GM12878 (cell line): ENCODE measurements at regions not wholly inside any gene's neighbourhood (a gene's known extent, or its start where the extent isn't known, plus 50 kb on each side); places are given as distances from the start of the nearest gene placed in this dataset.

Source experiments
- ATAC-seq: fragments of 200-7000 bp; cut with Tn5 transposase; 3 replicates; pipeline ENCODE4 v1.9.1; 2020; ENCODE audit warnings: mild to moderate bottlenecking, moderate library complexity
- BruUV-seq: library from RNA; stranded (reverse); fragments of 400-500 nt; replicated peaks from 2 replicates; lab custom pipeline; 2021; lab: Mats Ljungman, UMichigan
- CTCF ChIA-PET: fragments of 300-600 bp; sonication (Branson Sonifier 250); formaldehyde crosslinking; extraction: SDS; loops from one replicate; lab custom pipeline; 2021; ENCODE audit warnings: inconsistent platforms; lab: Yijun Ruan, JAX
- POLR2A ChIA-PET: fragments of 350-600 bp; formaldehyde crosslinking; extraction: SDS; loops from one replicate; lab custom pipeline; 2021; ENCODE audit warnings: inconsistent platforms; lab: Charles Lee
- RAD21 ChIA-PET: fragments of 300-600 bp; sonication (Branson Sonifier 250); formaldehyde crosslinking; loops from one replicate; lab custom pipeline; 2023; ENCODE audit warnings: antibody characterized with exemption; ENCODE audit not compliant: unreplicated experiment; lab: Charles Lee
- SMC1A ChIA-PET: fragments of 300-600 bp; sonication (Branson Sonifier 250); formaldehyde crosslinking; loops from one replicate; lab custom pipeline; 2023; ENCODE audit not compliant: unreplicated experiment, uncharacterized antibody; lab: Charles Lee
- DNase-seq: peaks from one replicate; pipeline ENCODE4 v3.0.0-alpha.2; 2011; ENCODE audit warnings: low read depth, low spot score
- FAIRE-seq: peaks from 3 replicates; lab custom pipeline; 2011; peaks lifted over from hg19 to GRCh38; lab: Jason Lieb, UNC
- H2AFZ ChIP-seq: 2 replicates; pipeline ENCODE4 v1.6.0; 2011; ENCODE audit warnings: low read depth, low read length, control low read depth; ENCODE audit not compliant: control insufficient read depth
- H3K27ac ChIP-seq: 2 replicates; pipeline ENCODE4 v1.5.1; 2011; ENCODE audit warnings: control low read depth; ENCODE audit not compliant: control insufficient read depth, insufficient read depth
- H3K27me3 ChIP-seq, 2 experiments: replicated peaks in 1 of 2; 2 replicates each; pipeline versions ENCODE4 v1.6.0 to v1.6.1; 2011; ENCODE audit warnings: low read length in 1 of 2; ENCODE audit not compliant: control insufficient read depth in 2 of 2, insufficient read depth in 2 of 2
- H3K36me3 ChIP-seq, 2 experiments: 2 replicates each; pipeline ENCODE4 v1.5.1; 2011; ENCODE audit warnings: low read length in 1 of 2; ENCODE audit not compliant: control insufficient read depth in 2 of 2, insufficient read depth in 2 of 2
- H3K4me1 ChIP-seq: 2 replicates; pipeline ENCODE4 v1.6.1; 2011; ENCODE audit warnings: mild to moderate bottlenecking, low read length, moderate library complexity, mixed read lengths; ENCODE audit not compliant: control insufficient read depth, insufficient read depth
- H3K4me2 ChIP-seq: 2 replicates; pipeline ENCODE4 v1.6.0; 2011; ENCODE audit warnings: control low read depth; ENCODE audit not compliant: control insufficient read depth, insufficient read depth
- H3K4me3 ChIP-seq: fragments of 200-600 bp; sonication (generic); 2 replicates; pipeline ENCODE4 v1.5.1; 2016
- H3K79me2 ChIP-seq: 2 replicates; pipeline ENCODE4 v1.6.0; 2011; ENCODE audit warnings: low read length; ENCODE audit not compliant: control insufficient read depth, insufficient read depth
- H3K9ac ChIP-seq: 2 replicates; pipeline ENCODE4 v1.8.0; 2011; ENCODE audit warnings: low read length, control low read depth, mixed read lengths; ENCODE audit not compliant: control insufficient read depth, insufficient read depth
- H3K9me3 ChIP-seq: replicated peaks from 3 replicates; pipeline ENCODE4 v1.5.1; 2011; ENCODE audit warnings: mild to moderate bottlenecking, low read length; ENCODE audit not compliant: control insufficient read depth, insufficient read depth
- H4K20me1 ChIP-seq: 2 replicates; pipeline ENCODE4 v1.6.0; 2011; ENCODE audit not compliant: control insufficient read depth, insufficient read depth
- CHD1 ChIP-seq: IDR thresholded peaks from 2 replicates; pipeline ENCODE4 v1.6.1; 2012; ENCODE audit warnings: low read depth, low read length, improper control_type of control experiment
- FOS ChIP-seq: IDR thresholded peaks from 3 replicates; pipeline ENCODE4 v1.6.1; 2011; ENCODE audit warnings: borderline replicate concordance; ENCODE audit not compliant: insufficient read length; ENCODE audit errors: extremely low read depth
- FOXK2 ChIP-seq: fragments of 450-650 bp; IDR thresholded peaks from 2 replicates; pipeline ENCODE4 v1.6.1; 2017; ENCODE audit warnings: mild to moderate bottlenecking, moderate library complexity
- HDGF ChIP-seq: fragments of 450-650 bp; IDR thresholded peaks from 2 replicates; pipeline ENCODE4 v1.6.1; 2016; ENCODE audit warnings: antibody characterized with exemption
- JUNB ChIP-seq: IDR thresholded peaks from 2 replicates; pipeline ENCODE4 v1.6.1; 2016; ENCODE audit warnings: antibody characterized with exemption, mild to moderate bottlenecking
- MXI1 ChIP-seq: fragments of 150-350 bp; IDR thresholded peaks from 2 replicates; pipeline ENCODE4 v1.6.1; 2011; ENCODE audit warnings: low read depth, mild to moderate bottlenecking, inconsistent platforms, low read length, improper control_type of control experiment
- MYB ChIP-seq: fragments of 150-350 bp; IDR thresholded peaks from 2 replicates; pipeline ENCODE4 v1.6.1; 2014; ENCODE audit warnings: mild to moderate bottlenecking, low read depth, low read length, borderline replicate concordance
- RAD51 ChIP-seq: fragments of 450-650 bp; IDR thresholded peaks from 2 replicates; pipeline ENCODE4 v1.6.1; 2016; ENCODE audit warnings: moderate library complexity, mild to moderate bottlenecking, inconsistent platforms
- SMARCA5 ChIP-seq: fragments of 450-650 bp; IDR thresholded peaks from 2 replicates; pipeline ENCODE4 v1.6.1; 2017; ENCODE audit warnings: mild to moderate bottlenecking
- SUPT20H ChIP-seq: IDR thresholded peaks from 2 replicates; pipeline ENCODE4 v1.6.1; 2011; ENCODE audit warnings: low read depth, mild to moderate bottlenecking, low read length, moderate library complexity, borderline replicate concordance; ENCODE audit not compliant: control insufficient read depth
- TCF12 ChIP-seq: IDR thresholded peaks from 2 replicates; pipeline ENCODE4 v1.6.1; 2011; ENCODE audit warnings: low read depth, mild to moderate bottlenecking, low read length
- TCF7 ChIP-seq: IDR thresholded peaks from 2 replicates; pipeline ENCODE4 v1.6.1; 2014; ENCODE audit warnings: antibody characterized with exemption, borderline replicate concordance
- WRNIP1 ChIP-seq: IDR thresholded peaks from 2 replicates; pipeline ENCODE4 v1.6.1; 2011; ENCODE audit warnings: low read depth, low read length, improper control_type of control experiment, borderline replicate concordance
- WGBS: methylation state at CpG from one replicate; pipeline ENCODE4 v1.1.6; 2016; ENCODE audit warnings: low lambda C conversion rate; ENCODE audit not compliant: insufficient replicate concordance, insufficient coverage; ENCODE audit errors: missing lambda C conversion rate; 5-methylcytosine and 5-hydroxymethylcytosine counted together
- in situ Hi-C: fragments of 300-500 bp; cut with MboI; formaldehyde crosslinking; loops from 9 replicates; pipeline ENCODE4 v1.14.3; 2018; ENCODE audit warnings: mixed read lengths
- intact Hi-C: fragments of 100-400 bp; cut with micrococcal nuclease; formaldehyde crosslinking; loops from one replicate; pipeline ENCODE4 v1.14.2; 2022; ENCODE audit not compliant: unreplicated experiment
- TF ChIP-seq, protein P1 (sequence below): IDR thresholded peaks from 2 replicates; pipeline ENCODE4 v1.6.1; 2012; ENCODE audit warnings: mild to moderate bottlenecking, low read depth, low read length
- TF ChIP-seq, protein P2 (sequence below): fragments of 450-650 bp; IDR thresholded peaks from 2 replicates; pipeline ENCODE4 v1.6.1; 2016; ENCODE audit warnings: mild to moderate bottlenecking

DNA sequence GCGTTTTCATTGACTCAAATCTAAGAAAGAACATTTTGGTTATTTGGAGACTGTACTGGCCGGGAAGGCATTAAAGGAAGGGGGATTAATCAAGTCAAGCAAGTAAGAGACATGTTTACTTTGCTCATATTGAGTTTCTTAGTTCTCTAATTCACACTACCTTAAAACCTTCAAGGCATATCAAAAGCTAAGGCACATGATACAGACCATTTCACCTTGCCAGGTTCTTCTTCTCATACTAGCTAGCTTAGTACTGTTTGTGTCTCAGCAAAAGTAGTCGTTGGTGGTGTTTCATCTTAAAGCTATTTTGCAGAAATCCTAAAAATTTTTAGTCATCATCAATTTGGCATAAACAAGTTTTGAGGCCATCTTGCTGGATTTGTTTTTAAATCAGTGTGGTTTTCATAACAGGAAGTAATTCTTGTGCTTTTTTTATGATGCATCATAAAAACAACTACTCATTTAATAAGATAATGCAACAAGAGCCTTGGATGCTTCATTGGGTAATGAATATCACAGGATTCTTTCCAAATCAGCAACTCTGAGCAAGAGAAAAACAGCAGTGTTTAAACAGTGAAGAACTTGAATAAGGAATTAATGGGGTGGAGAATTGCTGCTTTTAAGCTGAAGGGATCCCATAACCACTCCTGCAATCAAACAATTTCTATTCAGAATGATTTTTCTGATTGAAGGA lies 425.3 kb downstream of the EPM2A start:
- intact Hi-C loops, result no loop called here
- DNase-seq (no peak), FAIRE-seq (no peak), ATAC-seq (no peak)
- Histone ChIP-seq H3K9ac (no peak overlapping the region), H3K4me3 (no peak overlapping the region), H3K4me1 (no peaks in the 10 kb centered on the region), H3K9me3 (no peaks in the 10 kb centered on the region), H3K36me3 (no peaks in the 10 kb centered on the region), H2AFZ (no peak overlapping the region), H3K79me2 (no peaks in the 10 kb centered on the region), H3K27ac (no peak overlapping the region), H4K20me1 (no peaks in the 10 kb centered on the region), H3K27me3 (no peaks in the 10 kb centered on the region), H3K4me2 (no peak overlapping the region)
- ChIA-PET POLR2A (no interaction called here), SMC1A (interaction anchor here (0.7 kb wide), 1 partner anchor 324 kb away, joined by 3 read pairs; no protein-coding TSS in a partner anchor), CTCF (no interaction called here), RAD21 (no interaction called here)
- WGBS, result 33% methylated on average over 3 of the region's 3 CpGs
- in situ Hi-C loops, result no loop called here
- no peak for TF ChIP-seq FOS
- TF ChIP-seq HDGF, result no peak
- TF ChIP-seq WRNIP1, result no peak
- no peak for TF ChIP-seq MXI1
- no peak for TF ChIP-seq SMARCA5
- TF ChIP-seq, protein P1, sequence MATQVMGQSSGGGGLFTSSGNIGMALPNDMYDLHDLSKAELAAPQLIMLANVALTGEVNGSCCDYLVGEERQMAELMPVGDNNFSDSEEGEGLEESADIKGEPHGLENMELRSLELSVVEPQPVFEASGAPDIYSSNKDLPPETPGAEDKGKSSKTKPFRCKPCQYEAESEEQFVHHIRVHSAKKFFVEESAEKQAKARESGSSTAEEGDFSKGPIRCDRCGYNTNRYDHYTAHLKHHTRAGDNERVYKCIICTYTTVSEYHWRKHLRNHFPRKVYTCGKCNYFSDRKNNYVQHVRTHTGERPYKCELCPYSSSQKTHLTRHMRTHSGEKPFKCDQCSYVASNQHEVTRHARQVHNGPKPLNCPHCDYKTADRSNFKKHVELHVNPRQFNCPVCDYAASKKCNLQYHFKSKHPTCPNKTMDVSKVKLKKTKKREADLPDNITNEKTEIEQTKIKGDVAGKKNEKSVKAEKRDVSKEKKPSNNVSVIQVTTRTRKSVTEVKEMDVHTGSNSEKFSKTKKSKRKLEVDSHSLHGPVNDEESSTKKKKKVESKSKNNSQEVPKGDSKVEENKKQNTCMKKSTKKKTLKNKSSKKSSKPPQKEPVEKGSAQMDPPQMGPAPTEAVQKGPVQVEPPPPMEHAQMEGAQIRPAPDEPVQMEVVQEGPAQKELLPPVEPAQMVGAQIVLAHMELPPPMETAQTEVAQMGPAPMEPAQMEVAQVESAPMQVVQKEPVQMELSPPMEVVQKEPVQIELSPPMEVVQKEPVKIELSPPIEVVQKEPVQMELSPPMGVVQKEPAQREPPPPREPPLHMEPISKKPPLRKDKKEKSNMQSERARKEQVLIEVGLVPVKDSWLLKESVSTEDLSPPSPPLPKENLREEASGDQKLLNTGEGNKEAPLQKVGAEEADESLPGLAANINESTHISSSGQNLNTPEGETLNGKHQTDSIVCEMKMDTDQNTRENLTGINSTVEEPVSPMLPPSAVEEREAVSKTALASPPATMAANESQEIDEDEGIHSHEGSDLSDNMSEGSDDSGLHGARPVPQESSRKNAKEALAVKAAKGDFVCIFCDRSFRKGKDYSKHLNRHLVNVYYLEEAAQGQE, result no peak
- no peak for TF ChIP-seq MYB
- TF ChIP-seq TCF7, result no peak
- no peak for TF ChIP-seq TCF12
- TF ChIP-seq RAD51, result no peak
- TF ChIP-seq, protein P2, sequence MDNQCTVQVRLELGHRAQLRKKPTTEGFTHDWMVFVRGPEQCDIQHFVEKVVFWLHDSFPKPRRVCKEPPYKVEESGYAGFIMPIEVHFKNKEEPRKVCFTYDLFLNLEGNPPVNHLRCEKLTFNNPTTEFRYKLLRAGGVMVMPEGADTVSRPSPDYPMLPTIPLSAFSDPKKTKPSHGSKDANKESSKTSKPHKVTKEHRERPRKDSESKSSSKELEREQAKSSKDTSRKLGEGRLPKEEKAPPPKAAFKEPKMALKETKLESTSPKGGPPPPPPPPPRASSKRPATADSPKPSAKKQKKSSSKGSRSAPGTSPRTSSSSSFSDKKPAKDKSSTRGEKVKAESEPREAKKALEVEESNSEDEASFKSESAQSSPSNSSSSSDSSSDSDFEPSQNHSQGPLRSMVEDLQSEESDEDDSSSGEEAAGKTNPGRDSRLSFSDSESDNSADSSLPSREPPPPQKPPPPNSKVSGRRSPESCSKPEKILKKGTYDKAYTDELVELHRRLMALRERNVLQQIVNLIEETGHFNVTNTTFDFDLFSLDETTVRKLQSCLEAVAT, result no peak
- TF ChIP-seq SUPT20H, result no peak
- TF ChIP-seq CHD1, result no peak
- no peak for TF ChIP-seq FOXK2
- no peak for TF ChIP-seq JUNB
- BruUV-seq, result no TSS peak
